Neural progenitor cell (in vitro differentiated cells): ENCODE measurements at regions not wholly inside any gene's neighbourhood (a gene's known extent, or its start where the extent isn't known, plus 50 kb on each side); places are given as distances from the start of the nearest gene placed in this dataset.
"Not testable (repeated sequence)": the region's sequence is repeated elsewhere in the genome, so short reads cannot be mapped to it uniquely, and the experiment has no call there.

Experiments
- DNase-seq: peaks from one replicate; pipeline ENCODE4 v3.0.0-alpha.2; 2016; ENCODE audit warnings: low spot score
- H2AFZ ChIP-seq: fragments of 200-600 bp; sonication (generic); replicated peaks from 2 replicates; pipeline ENCODE4 v1.6.1; 2016; ENCODE audit warnings: antibody characterized with exemption
- H3F3A ChIP-seq: fragments of 200-600 bp; sonication (generic); 2 replicates; pipeline ENCODE4 v1.6.1; 2016; ENCODE audit warnings: antibody characterized with exemption, low read depth
- H3K27ac ChIP-seq: fragments of 200-600 bp; sonication (generic); 2 replicates; pipeline ENCODE4 v1.5.1; 2016; ENCODE audit warnings: mild to moderate bottlenecking
- H3K27me3 ChIP-seq: fragments of 200-600 bp; sonication (generic); 2 replicates; pipeline ENCODE4 v1.6.1; 2016; ENCODE audit warnings: mild to moderate bottlenecking, moderate library complexity
- H3K36me3 ChIP-seq: fragments of 200-600 bp; sonication (generic); 2 replicates; pipeline ENCODE4 v1.5.1; 2016
- H3K4me1 ChIP-seq: fragments of 200-600 bp; sonication (generic); 2 replicates; pipeline ENCODE4 v1.6.1; 2016; ENCODE audit warnings: mixed run types
- H3K4me2 ChIP-seq: fragments of 200-600 bp; sonication (generic); 2 replicates; pipeline ENCODE4 v1.6.1; 2016
- H3K4me3 ChIP-seq: fragments of 200-600 bp; sonication (generic); 2 replicates; pipeline ENCODE4 v1.5.1; 2016
- H3K79me2 ChIP-seq: fragments of 200-600 bp; sonication (generic); 2 replicates; pipeline ENCODE4 v1.6.1; 2016; ENCODE audit warnings: low read depth
- H3K9ac ChIP-seq: fragments of 200-600 bp; sonication (generic); 2 replicates; pipeline ENCODE4 v1.6.1; 2016
- H3K9me3 ChIP-seq: fragments of 200-600 bp; sonication (generic); 2 replicates; pipeline ENCODE4 v1.5.1; 2016; ENCODE audit warnings: low read depth
- H4K20me1 ChIP-seq: fragments of 200-600 bp; sonication (generic); 2 replicates; pipeline ENCODE4 v1.6.1; 2016; ENCODE audit warnings: low read depth
- H3K27ac Mint-ChIP-seq: 3 replicates; pipeline ENCODE4 v1.8.0; 2021; ENCODE audit warnings: mixed read lengths
- H3K27me3 Mint-ChIP-seq: 2 replicates; pipeline ENCODE4 v1.8.0; 2022; ENCODE audit warnings: low read depth, mild to moderate bottlenecking, inconsistent platforms, moderate library complexity, mixed read lengths; ENCODE audit not compliant: insufficient read depth
- H3K36me3 Mint-ChIP-seq: 3 replicates; pipeline ENCODE4 v1.8.0; 2021; ENCODE audit warnings: mixed read lengths
- H3K4me1 Mint-ChIP-seq: 3 replicates; pipeline ENCODE4 v1.8.0; 2021; ENCODE audit warnings: mixed read lengths
- H3K4me3 Mint-ChIP-seq: 3 replicates; pipeline ENCODE4 v1.8.0; 2021; ENCODE audit warnings: mild to moderate bottlenecking, moderate library complexity, mixed read lengths
- H3K9me3 Mint-ChIP-seq: 3 replicates; pipeline ENCODE4 v1.8.0; 2020; ENCODE audit warnings: mixed read lengths
- CTCF ChIP-seq: fragments of 200-600 bp; sonication (generic); IDR thresholded peaks from 2 replicates; pipeline ENCODE4 v1.5.1; 2017; ENCODE audit warnings: antibody characterized with exemption, mild to moderate bottlenecking
- EZH2 ChIP-seq: fragments of 200-600 bp; sonication (generic); IDR thresholded peaks from 2 replicates; pipeline ENCODE4 v1.6.1; 2017; ENCODE audit warnings: antibody characterized with exemption, mild to moderate bottlenecking, moderate library complexity
- EZH2phosphoT487 ChIP-seq: fragments of 200-600 bp; sonication (generic); IDR thresholded peaks from 2 replicates; pipeline ENCODE4 v1.6.1; 2017; ENCODE audit warnings: antibody characterized with exemption

GRCh38 chr11:21653951-21654421 lies 538.9 kb upstream of the ANO5 start:
- Mint-ChIP-seq H3K27ac (no peak overlapping the region), H3K4me3 (no peak overlapping the region), H3K4me1 (peaks cover 20% of the 10 kb centered on the region), H3K36me3 (no peaks in the 10 kb centered on the region), H3K9me3 (no peaks in the 10 kb centered on the region), H3K27me3 (no peaks in the 10 kb centered on the region)
- Histone ChIP-seq H4K20me1 (no peaks in the 10 kb centered on the region), H2AFZ (no peak overlapping the region), H3F3A (no peaks in the 10 kb centered on the region), H3K27me3 (no peaks in the 10 kb centered on the region), H3K4me2 (no peak overlapping the region), H3K79me2 (no peaks in the 10 kb centered on the region), H3K9me3 (no peaks in the 10 kb centered on the region), H3K27ac (no peak overlapping the region), H3K4me1 (peaks cover 8% of the 10 kb centered on the region), H3K9ac (no peak overlapping the region), H3K4me3 (no peak overlapping the region), H3K36me3 (no peaks in the 10 kb centered on the region)
- TF ChIP-seq EZH2: no peak
- TF ChIP-seq EZH2phosphoT487: no peak
- no peak for TF ChIP-seq CTCF
- peak; percentile 11 for DNase-seq

GRCh38 chr11:21656065-21656464 lies 536.8 kb upstream of the ANO5 start:
- no peaks in the 10 kb centered on the region for H3K27me3 ChIP-seq
- no peaks in the 10 kb centered on the region for H3K36me3 ChIP-seq
- H3K4me3 ChIP-seq: no peak overlapping the region
- H3K9me3 ChIP-seq: no peaks in the 10 kb centered on the region
- H3K79me2 ChIP-seq: no peaks in the 10 kb centered on the region
- DNase-seq: no peak
- Mint-ChIP-seq H3K4me1 (peaks cover 20% of the 10 kb centered on the region), H3K27ac (no peak overlapping the region), H3K9me3 (no peaks in the 10 kb centered on the region), H3K36me3 (no peaks in the 10 kb centered on the region), H3K27me3 (no peaks in the 10 kb centered on the region), H3K4me3 (no peak overlapping the region)
- no peak overlapping the region for H3K4me2 ChIP-seq
- no peak overlapping the region for H3K27ac ChIP-seq
- no peak for TF ChIP-seq CTCF
- TF ChIP-seq EZH2phosphoT487: no peak
- TF ChIP-seq EZH2: no peak
- H3F3A ChIP-seq: no peaks in the 10 kb centered on the region
- no peaks in the 10 kb centered on the region for H4K20me1 ChIP-seq
- no peak overlapping the region for H3K9ac ChIP-seq
- no peak overlapping the region for H2AFZ ChIP-seq
- H3K4me1 ChIP-seq: peaks cover 8% of the 10 kb centered on the region

- no peak overlapping the region for H3K4me2 ChIP-seq
- no peaks in the 10 kb centered on the region for H3K27me3 Mint-ChIP-seq
- H3K4me1 ChIP-seq: peaks cover 6% of the 10 kb centered on the region
These were observed 534.2 kb upstream of the ANO5 start for GRCh38 chr11:21658654-21659193.

GRCh38 chr11:21659377-21659776 lies 533.5 kb upstream of the ANO5 start:
- not testable (repeated sequence) for H3K27ac Mint-ChIP-seq, H3K4me2 ChIP-seq, H3K36me3 Mint-ChIP-seq, H3K4me1 Mint-ChIP-seq, H2AFZ ChIP-seq, H3K9me3 Mint-ChIP-seq, H3K27me3 Mint-ChIP-seq, H3K9me3 ChIP-seq, H3K4me3 ChIP-seq, H4K20me1 ChIP-seq, H3K4me1 ChIP-seq, H3K4me3 Mint-ChIP-seq, H3K36me3 ChIP-seq, H3K27me3 ChIP-seq, H3K27ac ChIP-seq, H3F3A ChIP-seq, H3K9ac ChIP-seq, DNase-seq, H3K79me2 ChIP-seq

More at GRCh38 chr11:21658654-21659193, 534.2 kb upstream of the ANO5 start:
- DNase-seq: no peak
- H3K4me3 Mint-ChIP-seq: no peak overlapping the region
- Histone ChIP-seq H3K4me3 (no peak overlapping the region), H3K27ac (no peak overlapping the region), H2AFZ (no peak overlapping the region), H4K20me1 (no peaks in the 10 kb centered on the region), H3K27me3 (no peaks in the 10 kb centered on the region), H3K9ac (no peak overlapping the region), H3F3A (no peaks in the 10 kb centered on the region), H3K36me3 (no peaks in the 10 kb centered on the region), H3K9me3 (no peaks in the 10 kb centered on the region), H3K79me2 (no peaks in the 10 kb centered on the region)
- no peaks in the 10 kb centered on the region for H3K9me3 Mint-ChIP-seq
- peaks cover 9% of the 10 kb centered on the region for H3K4me1 Mint-ChIP-seq
- H3K36me3 Mint-ChIP-seq: no peaks in the 10 kb centered on the region
- TF ChIP-seq EZH2phosphoT487 (no peak), EZH2 (no peak), CTCF (no peak)
- no peak overlapping the region for H3K27ac Mint-ChIP-seq
